Ascending aorta (tissue), 2 donors: ENCODE measurements at regions not wholly inside any gene's neighbourhood (a gene's known extent, or its start where the extent isn't known, plus 50 kb on each side); places are given as distances from the start of the nearest gene placed in this dataset.

ENCODE experiments used
- DNase-seq, 2 donors: peaks; one replicate each; pipeline ENCODE4 v3.0.0-alpha.2; 2019; ENCODE audit warnings: low spot score in 2 of 2
- H3K27ac ChIP-seq, 2 donors: fragments of 200-600 bp; sonication (generic); one replicate each; pipeline ENCODE4 v1.5.1; 2016 to 2017; ENCODE audit warnings: mild to moderate bottlenecking in 1 of 2
- H3K27me3 ChIP-seq: fragments of 200-600 bp; sonication (generic); one replicate; pipeline ENCODE4 v1.5.1; 2017
- H3K36me3 ChIP-seq, 2 donors: fragments of 200-600 bp; sonication (generic); one replicate each; pipeline ENCODE4 v1.5.1; 2016
- H3K4me1 ChIP-seq, 2 donors: fragments of 200-600 bp; sonication (generic); one replicate each; pipeline ENCODE4 v1.5.1; 2016 to 2017; ENCODE audit warnings: mild to moderate bottlenecking in 1 of 2
- H3K4me3 ChIP-seq, 2 donors: fragments of 200-600 bp; sonication (generic); one replicate each; pipeline ENCODE4 v1.5.1; 2016 to 2017; ENCODE audit warnings: mild to moderate bottlenecking in 1 of 2
- H3K9me3 ChIP-seq, 2 donors: fragments of 200-600 bp; sonication (generic); one replicate each; pipeline ENCODE4 v1.5.1; 2016
- intact Hi-C: fragments of 100-400 bp; cut with DNase I; formaldehyde crosslinking; loops from one replicate; pipeline ENCODE4 v1.15.1; 2023
- TF ChIP-seq, protein P1 (sequence below), 3 experiments: fragments of 200-600 bp in 2 of 3; fragments of 450-650 bp in 1 of 3; sonication (generic) in 2 of 3; IDR thresholded peaks; one replicate each; pipeline ENCODE4 v1.5.1; 2016 to 2019; ENCODE audit warnings: antibody characterized with exemption in 3 of 3, mild to moderate bottlenecking in 1 of 3, moderate library complexity in 1 of 3

DNA sequence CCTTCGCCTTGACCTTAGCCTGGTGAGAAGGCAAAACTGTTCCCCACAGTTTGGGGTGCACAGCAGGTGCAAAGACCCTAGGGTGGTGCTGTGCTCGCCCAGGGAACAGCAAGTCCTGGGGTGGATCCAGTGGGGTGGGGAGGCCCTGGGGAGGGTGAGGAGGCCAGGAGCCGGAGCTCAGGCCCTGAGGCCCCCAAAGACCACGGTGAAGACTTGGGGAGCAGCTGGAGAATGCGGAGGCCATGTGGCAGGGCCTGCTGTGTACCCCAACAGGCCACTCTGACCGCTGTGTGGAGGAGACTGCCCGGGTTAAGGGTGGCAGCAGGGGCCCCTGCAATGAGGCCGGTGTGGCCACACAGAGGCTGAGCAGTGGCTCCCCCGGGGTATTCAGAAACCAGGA is 101.1 kb upstream of the RTL6 start:
- Histone ChIP-seq H3K27ac (no peak overlapping the region), H3K36me3 (no peaks in the 10 kb centered on the region), H3K4me1 (no peaks in the 10 kb centered on the region), H3K4me3 (no peak overlapping the region), H3K9me3 (no peaks in the 10 kb centered on the region), H3K27me3 (no peaks in the 10 kb centered on the region)
- TF ChIP-seq, protein P1, sequence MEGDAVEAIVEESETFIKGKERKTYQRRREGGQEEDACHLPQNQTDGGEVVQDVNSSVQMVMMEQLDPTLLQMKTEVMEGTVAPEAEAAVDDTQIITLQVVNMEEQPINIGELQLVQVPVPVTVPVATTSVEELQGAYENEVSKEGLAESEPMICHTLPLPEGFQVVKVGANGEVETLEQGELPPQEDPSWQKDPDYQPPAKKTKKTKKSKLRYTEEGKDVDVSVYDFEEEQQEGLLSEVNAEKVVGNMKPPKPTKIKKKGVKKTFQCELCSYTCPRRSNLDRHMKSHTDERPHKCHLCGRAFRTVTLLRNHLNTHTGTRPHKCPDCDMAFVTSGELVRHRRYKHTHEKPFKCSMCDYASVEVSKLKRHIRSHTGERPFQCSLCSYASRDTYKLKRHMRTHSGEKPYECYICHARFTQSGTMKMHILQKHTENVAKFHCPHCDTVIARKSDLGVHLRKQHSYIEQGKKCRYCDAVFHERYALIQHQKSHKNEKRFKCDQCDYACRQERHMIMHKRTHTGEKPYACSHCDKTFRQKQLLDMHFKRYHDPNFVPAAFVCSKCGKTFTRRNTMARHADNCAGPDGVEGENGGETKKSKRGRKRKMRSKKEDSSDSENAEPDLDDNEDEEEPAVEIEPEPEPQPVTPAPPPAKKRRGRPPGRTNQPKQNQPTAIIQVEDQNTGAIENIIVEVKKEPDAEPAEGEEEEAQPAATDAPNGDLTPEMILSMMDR (IDR thresholded peaks at IDR 0.05) = no peak
- DNase-seq = no peak
- intact Hi-C loops = no loop called here

DNA sequence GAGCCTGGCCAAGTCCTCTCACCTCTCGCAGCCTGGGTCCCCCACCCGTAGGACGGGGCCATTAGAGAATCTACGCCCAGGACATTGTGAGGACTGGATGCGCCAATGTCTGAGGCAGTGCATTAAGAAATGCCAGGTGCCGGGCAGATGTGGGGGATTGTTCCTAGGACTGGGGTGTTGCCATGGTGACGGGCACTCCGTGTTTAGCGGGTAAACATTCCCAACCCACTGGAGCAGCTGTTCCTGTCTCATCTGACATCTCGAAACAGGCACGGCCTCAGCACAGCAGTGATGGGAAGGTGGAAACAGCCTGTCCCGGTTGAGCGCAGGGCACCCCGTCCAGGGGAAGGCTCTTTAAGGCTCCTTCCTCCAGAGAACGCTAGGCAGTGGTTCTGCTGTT is 99.6 kb upstream of the RTL6 start:
- Histone ChIP-seq H3K4me1 (no peaks in the 10 kb centered on the region), H3K36me3 (no peaks in the 10 kb centered on the region), H3K4me3 (no peak overlapping the region), H3K9me3 (no peaks in the 10 kb centered on the region), H3K27ac (no peak overlapping the region), H3K27me3 (no peaks in the 10 kb centered on the region)
- TF ChIP-seq, protein P1 (IDR thresholded peaks at IDR 0.05) = no peak
- intact Hi-C loops = no loop called here
- DNase-seq = no peak

DNA sequence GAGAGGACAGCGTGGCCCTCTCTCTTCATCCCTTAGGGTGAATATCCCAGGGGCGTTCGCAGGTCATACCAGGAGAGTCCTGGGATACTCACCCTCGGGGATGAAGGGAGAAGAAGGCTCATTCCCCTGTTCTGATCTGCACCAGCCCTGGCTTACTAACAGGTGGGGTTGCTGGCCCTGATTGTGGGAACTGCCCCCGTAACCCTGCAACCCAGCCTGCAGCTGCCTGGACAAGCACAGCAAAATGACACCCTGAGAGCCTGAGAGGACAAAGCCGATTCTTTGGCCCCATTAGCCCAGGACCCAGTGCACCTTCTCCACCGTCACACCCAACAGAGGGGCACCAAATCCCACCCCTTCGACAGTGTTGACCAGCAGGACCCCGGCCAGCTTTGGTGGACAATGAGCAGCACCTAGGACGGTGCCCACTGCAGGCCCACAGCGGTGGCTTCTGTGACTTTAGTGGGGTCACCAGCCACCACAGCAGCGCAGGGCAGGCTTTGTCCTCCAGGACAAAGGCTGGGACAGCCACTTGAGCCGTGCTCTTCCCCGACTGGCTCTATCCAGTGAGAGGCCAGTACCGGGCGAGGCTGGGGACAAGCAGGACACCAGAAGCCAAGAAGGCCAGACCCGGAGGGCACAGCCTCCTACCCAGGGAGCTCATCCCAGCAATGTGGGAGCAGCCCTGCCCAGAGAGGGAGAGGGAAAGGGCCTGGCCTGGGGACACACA is 98.5 kb upstream of the RTL6 start:
- no peak for DNase-seq
- no peak overlapping the region for H3K27ac ChIP-seq
- H3K36me3 ChIP-seq = no peaks in the 10 kb centered on the region
- H3K4me1 ChIP-seq = no peaks in the 10 kb centered on the region
- intact Hi-C loops = no loop called here
- TF ChIP-seq, protein P1 (IDR thresholded peaks at IDR 0.05) = no peak
- no peaks in the 10 kb centered on the region for H3K27me3 ChIP-seq
- H3K9me3 ChIP-seq = no peaks in the 10 kb centered on the region
- H3K4me3 ChIP-seq = no peak overlapping the region

DNA sequence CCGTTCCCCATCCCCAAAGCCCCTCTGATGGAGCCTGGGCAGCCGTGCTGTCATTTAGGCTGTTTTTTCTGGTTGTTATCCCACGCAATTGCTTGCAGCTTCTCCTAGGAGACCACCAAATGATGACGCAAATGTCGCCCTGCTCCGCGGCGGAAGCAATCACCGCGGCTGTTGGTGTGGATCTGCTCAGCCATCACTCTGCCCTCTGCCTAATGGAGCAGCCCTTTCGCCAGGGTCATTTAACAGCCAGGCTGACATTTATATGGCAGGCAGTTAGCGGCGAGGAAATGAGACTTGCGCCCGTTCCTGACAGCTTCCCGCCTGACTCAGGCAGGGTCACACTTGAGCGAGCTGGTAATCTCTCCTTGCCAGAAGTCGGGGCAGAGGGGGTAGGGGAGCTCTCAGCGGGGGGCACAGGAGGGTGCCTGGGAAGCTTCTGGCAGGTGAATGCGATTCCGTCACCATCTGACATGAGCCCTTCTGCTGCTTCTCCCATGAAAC is 97.9 kb upstream of the RTL6 start:
- Histone ChIP-seq H3K27ac (no peak overlapping the region), H3K27me3 (no peaks in the 10 kb centered on the region), H3K9me3 (no peaks in the 10 kb centered on the region), H3K36me3 (no peaks in the 10 kb centered on the region), H3K4me3 (no peak overlapping the region), H3K4me1 (no peaks in the 10 kb centered on the region)
- TF ChIP-seq, protein P1 (IDR thresholded peaks at IDR 0.05) = no peak
- intact Hi-C loops = no loop called here
- DNase-seq = no peak

DNA sequence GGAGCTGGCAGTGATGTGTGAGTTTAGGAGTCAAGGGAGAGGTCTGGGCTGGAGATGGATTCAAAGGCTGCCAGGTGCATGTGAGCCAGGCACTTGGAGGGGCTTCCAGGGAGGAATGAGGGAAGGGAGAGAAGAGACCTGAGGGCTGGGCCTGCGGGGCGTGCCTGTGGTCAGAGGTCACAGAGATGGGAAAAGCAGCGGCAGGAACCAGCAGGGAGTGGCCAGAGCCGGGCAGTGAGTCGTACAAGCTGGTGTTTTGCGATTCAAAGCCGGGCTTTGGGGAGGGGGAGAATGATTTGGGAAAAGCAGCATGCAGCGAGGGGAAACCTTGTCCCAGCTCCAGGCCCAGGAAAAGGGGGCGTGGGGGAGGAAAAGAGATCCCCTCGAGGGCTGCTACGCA is 96.9 kb upstream of the RTL6 start:
- intact Hi-C loops = no loop called here
- no peaks in the 10 kb centered on the region for H3K9me3 ChIP-seq

More for the DNA sequence above, 96.9 kb upstream of the RTL6 start:
- H3K27me3 ChIP-seq = no peaks in the 10 kb centered on the region
- no peaks in the 10 kb centered on the region for H3K36me3 ChIP-seq
- DNase-seq = no peak
- TF ChIP-seq, protein P1 (IDR thresholded peaks at IDR 0.05) = no peak
- no peaks in the 10 kb centered on the region for H3K4me1 ChIP-seq
- H3K27ac ChIP-seq = no peak overlapping the region
- H3K4me3 ChIP-seq = no peak overlapping the region
